Superior temporal gyrus (tissue), 1 donor: ENCODE measurements at regions not wholly inside any gene's neighbourhood (a gene's known extent, or its start where the extent isn't known, plus 50 kb on each side); places are given as distances from the start of the nearest gene placed in this dataset.
"Not testable (repeated sequence)": the region's sequence is repeated elsewhere in the genome, so short reads cannot be mapped to it uniquely, and the experiment has no call there.

ENCODE experiments used
- DNase-seq: peaks from one replicate; pipeline ENCODE4 v3.0.0-alpha.2; 2016; ENCODE audit errors: extremely low spot score

DNA sequence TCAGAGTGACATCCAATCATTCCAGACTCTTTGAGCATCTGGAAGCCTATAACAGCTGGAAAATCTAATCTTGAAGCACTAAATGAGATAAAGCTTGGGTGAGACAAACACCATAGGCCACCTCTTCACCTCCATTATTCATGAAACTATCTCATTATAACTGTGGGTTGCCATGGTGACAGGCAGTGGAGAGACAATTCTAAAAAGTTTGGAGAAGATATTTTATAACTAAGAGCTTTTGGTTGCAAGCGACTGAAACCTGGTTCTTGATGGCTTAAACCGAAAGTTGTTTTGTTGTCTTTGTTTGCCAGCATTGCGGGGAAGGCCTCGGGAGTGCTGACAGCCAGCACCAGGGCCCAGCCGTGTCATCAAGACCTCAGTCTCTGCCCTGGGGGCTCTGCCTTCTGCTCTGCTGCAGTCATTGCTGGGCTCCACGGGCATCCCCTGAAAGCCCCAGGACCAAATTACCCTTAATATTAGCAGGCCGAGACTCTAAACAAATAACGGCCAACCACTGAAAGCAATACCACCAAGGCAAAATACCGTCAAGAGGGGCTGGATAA is 353.6 kb upstream of the SFSWAP start:
- DNase-seq: no peak

- DNase-seq: no peak
Observed at GRCh38 chr12:131357920-131358319, 353.0 kb upstream of the SFSWAP start.

DNA sequence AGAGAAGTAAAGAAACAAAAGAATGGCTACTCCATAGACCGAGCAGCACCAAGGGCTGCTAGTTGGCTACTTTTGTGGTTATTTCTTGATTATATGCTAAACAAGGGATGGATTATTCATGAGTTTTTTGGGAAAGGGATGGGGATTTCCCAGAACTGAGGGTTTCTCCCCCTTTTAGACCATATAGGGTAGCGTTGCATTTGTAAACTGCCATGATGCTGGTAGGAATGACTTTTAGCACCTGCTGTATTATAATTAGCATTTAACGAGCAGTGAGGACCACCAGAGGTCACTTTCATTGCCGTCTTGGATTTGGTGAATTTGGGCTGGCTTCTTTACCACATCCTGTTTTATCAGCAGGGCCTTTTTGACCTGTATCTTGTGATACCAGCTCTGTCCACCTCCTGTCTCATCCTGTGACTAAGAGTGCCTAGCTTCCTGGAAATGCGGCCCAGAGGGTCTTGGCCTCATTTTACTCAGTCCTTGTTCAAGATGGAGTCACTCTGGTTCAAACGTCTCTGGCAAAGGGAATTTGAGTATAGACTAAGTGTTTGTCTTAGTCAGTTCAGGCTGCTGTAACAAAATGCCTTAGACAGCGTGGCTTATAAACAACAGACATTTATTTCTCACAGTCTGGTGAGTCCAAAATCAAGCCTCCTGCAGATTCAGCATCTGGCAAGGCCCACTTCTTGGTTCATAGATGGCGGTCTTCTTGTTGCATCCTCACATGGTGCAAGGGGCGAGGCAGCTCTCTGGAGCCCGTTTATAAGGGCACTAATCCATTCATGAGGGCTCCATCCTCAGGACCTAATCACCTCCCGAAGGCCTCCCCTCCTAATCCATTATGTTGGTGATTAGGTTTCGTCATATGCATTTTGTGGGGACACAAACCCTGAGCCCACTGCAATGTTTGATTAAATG is 348.3 kb upstream of the SFSWAP start:
- no peak for DNase-seq

- DNase-seq: no peak
Observed at GRCh38 chr12:131363393-131363792, 347.5 kb upstream of the SFSWAP start.

GRCh38 chr12:131363841-131364495 is 346.9 kb upstream of the SFSWAP start:
- no peak for DNase-seq

- DNase-seq: no peak
Observed at GRCh38 chr12:131364903-131365820, 345.7 kb upstream of the SFSWAP start.

- no peak for DNase-seq
Observed at GRCh38 chr12:131365821-131366260, 345.0 kb upstream of the SFSWAP start.

- no peak for DNase-seq
Observed at GRCh38 chr12:131366261-131366871, 344.5 kb upstream of the SFSWAP start.

DNA sequence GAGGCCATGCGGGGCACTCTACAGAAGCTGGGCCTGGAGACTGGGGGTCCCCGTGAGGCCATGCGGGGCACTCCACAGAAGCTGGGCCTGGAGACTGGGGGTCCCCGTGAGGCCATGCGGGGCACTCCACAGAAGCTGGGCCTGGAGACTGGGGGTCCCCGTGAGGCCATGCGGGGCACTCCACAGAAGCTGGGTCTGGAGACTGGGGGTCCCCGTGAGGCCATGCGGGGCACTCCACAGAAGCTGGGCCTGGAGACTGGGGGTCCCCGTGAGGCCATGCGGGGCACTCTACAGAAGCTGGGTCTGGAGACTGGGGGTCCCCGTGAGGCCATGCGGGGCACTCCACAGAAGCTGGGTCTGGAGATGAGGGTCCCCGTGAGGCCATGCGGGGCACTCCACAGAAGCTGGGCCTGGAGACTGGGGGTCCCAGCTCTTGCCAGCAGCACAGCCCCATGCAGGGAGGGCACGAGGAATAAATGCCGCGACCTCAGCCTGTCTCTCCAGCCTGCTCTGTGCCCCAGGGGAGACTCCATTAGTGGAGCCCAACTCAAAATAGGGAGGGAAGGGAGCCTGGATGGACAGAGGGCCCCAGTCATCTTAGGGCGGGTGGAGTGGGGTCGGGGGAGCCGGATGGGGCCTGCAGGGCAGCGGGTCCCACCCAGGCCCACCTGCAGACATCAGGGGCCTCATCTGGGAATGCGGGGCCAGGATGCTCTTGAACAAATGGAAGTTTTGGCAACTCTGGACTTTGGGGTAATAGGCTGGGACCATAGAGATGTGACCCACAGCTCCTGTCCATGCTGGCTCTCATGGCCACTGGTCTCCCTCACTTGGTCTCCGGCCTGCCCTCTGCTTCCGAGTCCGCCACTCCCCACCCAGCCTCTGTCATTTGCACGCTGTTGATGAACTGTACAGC is 343.6 kb upstream of the SFSWAP start:
- DNase-seq: not testable (repeated sequence)

- no peak for DNase-seq
Observed at GRCh38 chr12:131367983-131368667, 342.8 kb upstream of the SFSWAP start.

GRCh38 chr12:131368668-131369071 is 342.2 kb upstream of the SFSWAP start:
- no peak for DNase-seq

- DNase-seq: no peak
Observed at GRCh38 chr12:131369094-131369845, 341.6 kb upstream of the SFSWAP start.

- no peak for DNase-seq
Observed at GRCh38 chr12:131370321-131370720, 340.6 kb upstream of the SFSWAP start.

DNA sequence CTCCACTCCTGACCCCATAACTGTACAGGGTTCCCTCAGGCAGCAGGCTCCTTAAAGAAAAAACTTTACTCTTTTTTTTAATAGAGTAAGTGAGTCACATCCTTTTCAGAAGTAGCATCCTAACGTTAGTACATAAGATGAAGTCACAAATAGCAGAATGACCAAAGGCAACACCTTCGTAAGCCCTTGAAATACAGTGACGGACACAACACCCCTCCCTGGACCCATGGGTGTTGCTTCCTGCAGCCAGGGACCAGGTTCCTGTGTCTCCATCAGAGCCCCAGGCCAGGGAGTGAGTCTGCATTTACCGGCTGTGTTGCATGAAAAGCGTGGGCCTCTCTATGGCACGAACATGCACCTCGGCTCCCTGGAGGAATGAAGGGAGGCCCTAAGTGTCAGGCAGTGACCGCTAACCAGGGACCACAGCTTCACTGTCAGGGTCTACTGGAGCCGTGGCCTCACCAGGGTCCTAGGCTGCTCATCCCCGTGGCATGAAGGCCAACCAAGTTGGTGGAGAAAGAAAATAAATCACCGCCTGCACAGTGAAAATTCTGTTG is 340.0 kb upstream of the SFSWAP start:
- no peak for DNase-seq

DNA sequence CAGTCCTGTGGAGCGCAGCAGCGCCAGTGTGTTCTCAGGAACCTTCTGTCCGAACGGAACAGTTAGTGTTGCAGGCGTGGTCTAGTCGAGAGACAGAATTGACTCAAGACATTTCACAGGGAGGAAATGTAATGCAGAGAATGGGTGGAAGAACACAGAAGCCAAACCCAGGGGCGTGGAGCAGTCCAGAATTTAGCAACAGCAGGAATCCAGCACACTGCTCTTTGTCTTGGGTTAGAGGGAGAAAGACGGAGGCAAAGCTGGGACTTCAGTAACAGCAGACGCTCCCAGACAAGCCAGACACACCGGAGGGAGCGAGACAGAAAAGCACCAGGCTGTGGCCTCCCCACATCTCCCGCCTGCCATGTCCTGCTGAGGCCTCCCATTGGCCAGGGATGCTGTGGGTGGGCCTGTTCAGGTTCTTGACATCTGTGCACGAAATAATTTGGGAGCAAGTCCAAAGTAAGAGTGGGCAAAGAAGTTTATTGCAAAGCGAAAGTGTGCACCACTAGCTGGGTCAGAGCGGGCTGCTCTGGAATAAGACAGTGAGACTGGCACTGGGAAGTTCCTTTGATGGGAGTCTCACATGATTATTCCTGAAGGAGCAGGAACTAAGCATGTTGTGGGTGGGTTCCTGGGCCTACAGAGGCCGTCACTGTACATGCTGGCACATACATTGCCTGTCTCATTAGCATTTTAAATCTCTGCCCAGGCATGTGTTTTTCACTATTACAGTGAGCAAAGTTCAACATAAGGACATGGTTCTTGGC is 339.3 kb upstream of the SFSWAP start:
- no peak for DNase-seq

DNA sequence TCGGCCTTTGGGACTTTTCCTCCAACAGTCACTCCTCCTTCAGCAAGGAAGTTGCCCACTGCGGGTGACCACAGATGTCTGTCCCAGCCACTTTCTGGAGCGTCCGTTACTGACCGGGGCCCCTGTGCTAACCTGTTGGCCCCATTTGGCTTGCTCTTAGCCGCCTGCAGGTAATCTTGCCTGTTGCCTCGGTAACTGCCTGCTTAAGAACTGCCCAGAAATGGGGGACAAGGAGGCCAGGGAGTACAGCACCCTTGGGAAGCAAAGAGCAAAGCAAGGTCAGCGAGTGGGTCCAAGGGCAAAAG is 338.8 kb upstream of the SFSWAP start:
- DNase-seq: no peak

DNA sequence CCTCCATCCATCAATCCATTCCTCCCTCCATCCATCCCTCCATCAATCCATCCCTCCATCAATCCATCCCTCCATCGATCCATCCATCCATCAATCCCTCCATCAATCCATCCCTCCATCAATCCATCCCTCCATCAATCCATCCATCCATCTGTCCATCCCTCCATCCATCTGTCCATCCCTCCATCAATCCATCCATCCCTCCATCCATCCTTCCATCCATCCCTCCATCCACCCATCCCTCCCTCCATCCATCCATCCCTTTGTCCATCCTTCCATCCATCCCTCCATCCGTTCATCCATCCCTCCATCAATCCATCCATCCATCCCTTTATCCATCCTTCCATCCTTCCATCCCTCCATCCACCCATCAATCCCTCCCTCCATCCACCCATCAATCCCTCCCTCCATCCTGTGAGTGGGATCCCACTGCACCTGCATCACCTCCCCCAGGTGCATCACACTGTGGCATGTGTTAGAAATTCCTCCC is 338.1 kb upstream of the SFSWAP start:
- DNase-seq: no peak
